Small intestine (tissue), 7 donors: ENCODE measurements at regions not wholly inside any gene's neighbourhood (a gene's known extent, or its start where the extent isn't known, plus 50 kb on each side); places are given as distances from the start of the nearest gene placed in this dataset.

ENCODE experiments used
- DNase-seq, 2 donors: peaks; one replicate each; pipeline versions ENCODE4 v3.0.0 to v3.0.0-alpha.2; 2013
- FAIRE-seq: peaks from 2 replicates; lab custom pipeline; 2012; peaks lifted over from hg19 to GRCh38; lab: Jason Lieb, UNC
- H3K27ac ChIP-seq, 3 donors: one replicate each; pipeline ENCODE4 v1.5.1; 2013; ENCODE audit warnings: low read length in 2 of 3, mild to moderate bottlenecking in 2 of 3, control low read depth in 1 of 3, inconsistent platforms in 1 of 3, low read depth in 1 of 3, moderate library complexity in 1 of 3
- H3K27me3 ChIP-seq, 3 donors: one replicate each; pipeline ENCODE4 v1.6.1; 2013; ENCODE audit warnings: low read length in 3 of 3, inconsistent platforms in 1 of 3; ENCODE audit not compliant: control insufficient read depth in 3 of 3, insufficient read depth in 3 of 3
- H3K36me3 ChIP-seq, 3 donors: one replicate each; pipeline ENCODE4 v1.6.1; 2013; ENCODE audit warnings: low read length in 3 of 3, inconsistent platforms in 1 of 3, low read depth in 1 of 3, mild to moderate bottlenecking in 1 of 3, moderate library complexity in 1 of 3; ENCODE audit not compliant: control insufficient read depth in 3 of 3, insufficient read depth in 2 of 3
- H3K4me1 ChIP-seq, 3 donors: one replicate each; pipeline ENCODE4 v1.6.1; 2013; ENCODE audit warnings: low read length in 2 of 3, inconsistent platforms in 1 of 3, low read depth in 1 of 3, mild to moderate bottlenecking in 1 of 3, moderate library complexity in 1 of 3; ENCODE audit not compliant: control insufficient read depth in 3 of 3, insufficient read depth in 2 of 3
- H3K4me3 ChIP-seq, 3 donors: one replicate each; pipeline ENCODE4 v1.5.1; 2013; ENCODE audit warnings: low read length in 3 of 3, control low read depth in 1 of 3, inconsistent platforms in 1 of 3, low read depth in 1 of 3, mild to moderate bottlenecking in 1 of 3, moderate library complexity in 1 of 3
- H3K9me3 ChIP-seq, 2 donors: one replicate each; pipeline ENCODE4 v1.6.1; 2013; ENCODE audit warnings: low read depth in 1 of 2, low read length in 1 of 2; ENCODE audit not compliant: control insufficient read depth in 2 of 2, insufficient read depth in 1 of 2
- WGBS, 3 donors: extraction: QIAGEN DNeasy Blood & Tissue Kit; methylation state at CpG; one replicate each; pipeline ENCODE4 v1.1.7; 2013; 5-methylcytosine and 5-hydroxymethylcytosine counted together
- donor health status: healthy with polysubstance abuse.
- donor health status: control.
- donor health status: control.
- donor health status: Bipolar disorder and iron deficiency.
- donor health status: healthy.

GRCh38 chr6:56799989-56800388, 154.9 kb upstream of the BEND6 start:
- H3K4me1 ChIP-seq, result no peaks in the 10 kb centered on the region
- H3K36me3 ChIP-seq, result no peaks in the 10 kb centered on the region
- FAIRE-seq, result no peak
- DNase-seq, result no peak
- no peak overlapping the region for H3K27ac ChIP-seq
- no peaks in the 10 kb centered on the region for H3K9me3 ChIP-seq
- 53 to 70% (median 59%) methylated on average over 3 of the region's 3 CpGs for WGBS, 3 donors
- no peaks in the 10 kb centered on the region for H3K27me3 ChIP-seq
- no peak overlapping the region for H3K4me3 ChIP-seq

- DNase-seq, result no peak
- no peak for FAIRE-seq
- Histone ChIP-seq H3K4me3 (no peak overlapping the region), H3K9me3 (no peaks in the 10 kb centered on the region), H3K27ac (no peak overlapping the region), H3K4me1 (no peaks in the 10 kb centered on the region), H3K36me3 (no peaks in the 10 kb centered on the region), H3K27me3 (no peaks in the 10 kb centered on the region)
- 45 to 56% (median 54%) methylated on average over 2 of the region's 2 CpGs for WGBS, 3 donors
These were observed 155.5 kb upstream of the DST start for GRCh38 chr6:56798163-56798562.

- Histone ChIP-seq H3K4me1 (no peaks in the 10 kb centered on the region), H3K4me3 (no peak overlapping the region), H3K36me3 (no peaks in the 10 kb centered on the region), H3K27me3 (no peaks in the 10 kb centered on the region), H3K9me3 (no peaks in the 10 kb centered on the region), H3K27ac (no peak overlapping the region)
- no peak for DNase-seq
- no peak for FAIRE-seq
- 37 to 73% (median 50%) methylated on average over 1 of the region's 1 CpG for WGBS, 3 donors
These were observed 153.5 kb upstream of the DST start for GRCh38 chr6:56796196-56796532.

GRCh38 chr6:56795466-56796195, 152.9 kb upstream of the DST start:
- DNase-seq, result no peak
- Histone ChIP-seq H3K9me3 (no peaks in the 10 kb centered on the region), H3K4me1 (no peaks in the 10 kb centered on the region), H3K27me3 (no peaks in the 10 kb centered on the region), H3K36me3 (no peaks in the 10 kb centered on the region), H3K4me3 (no peak overlapping the region), H3K27ac (no peak overlapping the region)
- no peak for FAIRE-seq
- 36 to 73% (median 53%) methylated on average over 6 of the region's 6 CpGs for WGBS, 3 donors

GRCh38 chr6:56794421-56794820, 151.7 kb upstream of the DST start:
- DNase-seq, result no peak
- no peak for FAIRE-seq
- no peaks in the 10 kb centered on the region for H3K36me3 ChIP-seq
- no peak overlapping the region for H3K27ac ChIP-seq
- H3K9me3 ChIP-seq, result no peaks in the 10 kb centered on the region
- H3K4me1 ChIP-seq, result no peaks in the 10 kb centered on the region
- H3K4me3 ChIP-seq, result no peak overlapping the region
- no peaks in the 10 kb centered on the region for H3K27me3 ChIP-seq

- Histone ChIP-seq H3K4me1 (no peaks in the 10 kb centered on the region), H3K36me3 (no peaks in the 10 kb centered on the region), H3K9me3 (no peaks in the 10 kb centered on the region), H3K27ac (no peak overlapping the region), H3K27me3 (no peaks in the 10 kb centered on the region), H3K4me3 (no peak overlapping the region)
- DNase-seq (no peak), FAIRE-seq (no peak)
- 82 to 90% (median 83%) methylated on average over 2 of the region's 2 CpGs for WGBS, 3 donors
These were observed 151.2 kb upstream of the DST start for GRCh38 chr6:56793938-56794337.

- H3K27me3 ChIP-seq, result no peaks in the 10 kb centered on the region
- FAIRE-seq, result no peak
- no peaks in the 10 kb centered on the region for H3K9me3 ChIP-seq
- no peak for DNase-seq
- no peak overlapping the region for H3K27ac ChIP-seq
- no peak overlapping the region for H3K4me3 ChIP-seq
- H3K36me3 ChIP-seq, result no peaks in the 10 kb centered on the region
- H3K4me1 ChIP-seq, result no peaks in the 10 kb centered on the region
These were observed 147.7 kb upstream of the DST start for GRCh38 chr6:56790414-56790813.

- Histone ChIP-seq H3K27ac (no peak overlapping the region), H3K27me3 (no peaks in the 10 kb centered on the region), H3K4me3 (no peak overlapping the region), H3K9me3 (no peaks in the 10 kb centered on the region), H3K4me1 (no peaks in the 10 kb centered on the region), H3K36me3 (no peaks in the 10 kb centered on the region)
- DNase-seq (no peak), FAIRE-seq (no peak)
- 44 to 53% (median 47%) methylated on average over 2 of the region's 2 CpGs for WGBS, 3 donors
These were observed 147.2 kb upstream of the DST start for GRCh38 chr6:56789879-56790278.

- no peaks in the 10 kb centered on the region for H3K9me3 ChIP-seq
- H3K4me3 ChIP-seq, result no peak overlapping the region
- WGBS, 3 donors, result 42 to 65% (median 64%) methylated on average over 1 of the region's 1 CpG
- H3K27me3 ChIP-seq, result no peaks in the 10 kb centered on the region
- no peaks in the 10 kb centered on the region for H3K36me3 ChIP-seq
- DNase-seq, result no peak
- no peaks in the 10 kb centered on the region for H3K4me1 ChIP-seq
- H3K27ac ChIP-seq, result no peak overlapping the region
- FAIRE-seq, result no peak
These were observed 146.7 kb upstream of the DST start for GRCh38 chr6:56789342-56789741.
